Gastroesophageal sphincter (tissue), 3 donors: ENCODE measurements at regions not wholly inside any gene's neighbourhood (a gene's known extent, or its start where the extent isn't known, plus 50 kb on each side); places are given as distances from the start of the nearest gene placed in this dataset.

Source experiments
- EP300 ChIP-seq: sonication (generic); formaldehyde crosslinking; IDR thresholded peaks from one replicate; pipeline ENCODE4 v1.6.1; 2017; ENCODE audit warnings: antibody characterized with exemption, mild to moderate bottlenecking
- POLR2A ChIP-seq, 2 donors: fragments of 450-650 bp; IDR thresholded peaks; one replicate each; pipeline ENCODE4 v1.6.1; 2017; ENCODE audit warnings: antibody characterized with exemption in 2 of 2, mild to moderate bottlenecking in 2 of 2, moderate library complexity in 1 of 2
- POLR2AphosphoS5 ChIP-seq: sonication (generic); formaldehyde crosslinking; IDR thresholded peaks from one replicate; pipeline ENCODE4 v1.6.1; 2017; ENCODE audit warnings: antibody characterized with exemption
- TF ChIP-seq, protein P1 (sequence below), 4 experiments: fragments of 200-600 bp in 2 of 4; fragments of 450-650 bp in 2 of 4; sonication (generic) in 1 of 4; IDR thresholded peaks; one replicate each; pipeline ENCODE4 v1.5.1; 2017 to 2019; ENCODE audit warnings: antibody characterized with exemption in 4 of 4, mild to moderate bottlenecking in 2 of 4, moderate library complexity in 2 of 4

DNA sequence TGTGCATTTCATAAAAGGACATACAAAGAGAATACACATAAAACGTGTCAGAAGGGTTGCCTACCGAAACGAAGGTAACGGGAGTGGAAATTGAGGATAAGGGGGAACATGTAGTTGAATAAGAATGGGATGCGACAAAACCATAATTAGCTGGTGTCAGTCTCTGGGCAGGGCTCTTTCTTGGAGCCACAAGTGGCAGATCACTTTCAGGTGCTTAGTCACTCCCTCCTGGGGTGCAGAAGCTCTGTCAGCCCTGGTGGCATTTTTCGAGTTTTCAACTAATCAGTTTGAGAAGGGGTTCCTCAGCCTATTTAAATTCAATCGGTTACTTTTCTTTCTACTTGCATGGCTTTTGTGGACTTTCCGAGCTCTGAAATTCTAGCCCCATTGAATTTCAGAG, 133.9 kb upstream of the IGSF21 start:
- TF ChIP-seq, protein P1, sequence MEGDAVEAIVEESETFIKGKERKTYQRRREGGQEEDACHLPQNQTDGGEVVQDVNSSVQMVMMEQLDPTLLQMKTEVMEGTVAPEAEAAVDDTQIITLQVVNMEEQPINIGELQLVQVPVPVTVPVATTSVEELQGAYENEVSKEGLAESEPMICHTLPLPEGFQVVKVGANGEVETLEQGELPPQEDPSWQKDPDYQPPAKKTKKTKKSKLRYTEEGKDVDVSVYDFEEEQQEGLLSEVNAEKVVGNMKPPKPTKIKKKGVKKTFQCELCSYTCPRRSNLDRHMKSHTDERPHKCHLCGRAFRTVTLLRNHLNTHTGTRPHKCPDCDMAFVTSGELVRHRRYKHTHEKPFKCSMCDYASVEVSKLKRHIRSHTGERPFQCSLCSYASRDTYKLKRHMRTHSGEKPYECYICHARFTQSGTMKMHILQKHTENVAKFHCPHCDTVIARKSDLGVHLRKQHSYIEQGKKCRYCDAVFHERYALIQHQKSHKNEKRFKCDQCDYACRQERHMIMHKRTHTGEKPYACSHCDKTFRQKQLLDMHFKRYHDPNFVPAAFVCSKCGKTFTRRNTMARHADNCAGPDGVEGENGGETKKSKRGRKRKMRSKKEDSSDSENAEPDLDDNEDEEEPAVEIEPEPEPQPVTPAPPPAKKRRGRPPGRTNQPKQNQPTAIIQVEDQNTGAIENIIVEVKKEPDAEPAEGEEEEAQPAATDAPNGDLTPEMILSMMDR (IDR thresholded peaks at IDR 0.05): no peak
- TF ChIP-seq POLR2A (IDR thresholded peaks at IDR 0.05) (no peak), EP300 (no peak), POLR2AphosphoS5 (no peak)
